GM19468 (cell line): ENCODE measurements at regions not wholly inside any gene's neighbourhood (a gene's known extent, or its start where the extent isn't known, plus 50 kb on each side); places are given as distances from the start of the nearest gene placed in this dataset.
"Not testable (repeated sequence)": the region's sequence is repeated elsewhere in the genome, so short reads cannot be mapped to it uniquely, and the experiment has no call there.

Experiments
- ATAC-seq: cut with Tn5 transposase; IDR thresholded peaks from one replicate; pipeline ENCODE4 v1.9.1; 2021; ENCODE audit warnings: mild to moderate bottlenecking, moderate library complexity, moderate number of reproducible peaks; ENCODE audit not compliant: unreplicated experiment; ENCODE audit errors: extremely low read depth

GRCh38 chr10:109735776-109736175 is 187.5 kb downstream of the XPNPEP1 start:
- no peak for ATAC-seq

DNA sequence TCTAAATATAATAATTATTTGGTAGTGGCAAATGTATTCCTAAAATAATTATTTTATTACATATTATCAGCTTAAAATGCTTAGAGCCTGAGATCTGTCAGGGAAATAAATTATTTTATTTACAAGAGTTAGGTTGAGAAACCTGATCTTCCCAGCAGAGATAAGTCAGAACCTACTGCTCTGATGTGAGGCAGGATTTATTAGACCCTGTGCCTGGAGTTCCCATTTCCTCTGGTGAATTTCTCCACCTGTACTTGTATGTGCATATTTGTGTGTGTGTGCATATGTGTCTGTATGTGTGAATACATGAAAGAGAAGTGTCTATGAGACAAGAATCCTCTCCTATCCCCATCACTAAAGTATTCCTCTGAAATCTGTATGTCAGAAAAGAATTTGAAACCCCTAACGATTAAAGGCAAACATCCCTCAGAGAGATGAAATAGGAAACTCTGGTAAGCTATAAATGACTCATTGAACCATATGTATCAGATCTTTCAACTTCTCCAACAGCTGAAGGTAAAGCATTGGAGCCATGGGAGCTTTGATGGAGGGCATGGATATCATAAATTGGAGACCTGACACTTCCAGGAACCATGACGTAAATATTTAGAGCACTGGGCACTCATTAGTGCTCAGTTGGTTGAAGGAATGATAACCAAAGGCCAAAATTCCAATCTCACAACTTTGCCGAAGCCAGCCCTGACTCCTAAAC is 190.9 kb downstream of the XPNPEP1 start:
- ATAC-seq: no peak

- not testable (repeated sequence) for ATAC-seq
Observed at GRCh38 chr10:109729895-109730294, 193.4 kb downstream of the XPNPEP1 start.

- no peak for ATAC-seq
Observed at GRCh38 chr10:109727436-109727835, 195.9 kb downstream of the XPNPEP1 start.

GRCh38 chr10:109726473-109726872 is 196.8 kb downstream of the XPNPEP1 start:
- no peak for ATAC-seq

GRCh38 chr10:109723305-109723704 is 200.0 kb downstream of the XPNPEP1 start:
- ATAC-seq: no peak

DNA sequence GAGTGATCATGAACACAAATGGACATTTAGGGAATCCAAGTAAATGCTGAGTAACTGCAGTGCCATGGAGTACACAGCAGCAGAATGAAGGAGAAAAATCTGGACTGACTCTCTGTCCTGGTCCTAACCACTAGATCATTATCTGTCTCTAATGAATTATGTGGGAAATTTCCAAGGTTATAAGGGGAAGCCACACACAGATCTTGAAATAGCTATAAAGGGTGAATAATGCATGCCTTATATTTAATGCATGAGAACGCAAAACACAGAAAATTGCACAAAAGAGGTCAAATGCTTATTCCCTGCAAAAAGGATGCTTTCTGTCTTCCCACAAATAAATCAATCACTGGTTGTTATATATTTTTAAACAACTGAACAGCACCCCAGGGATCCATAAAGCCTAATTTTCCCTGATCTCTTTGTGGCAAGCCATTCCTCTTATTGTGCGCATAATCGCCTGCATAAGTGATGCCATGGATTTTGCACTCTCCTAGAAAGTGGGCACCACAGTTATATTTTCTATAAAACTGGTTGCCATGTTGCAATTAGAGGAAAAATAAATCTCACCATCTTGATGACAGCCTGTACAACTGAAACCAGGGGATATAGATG is 201.8 kb downstream of the XPNPEP1 start:
- no peak for ATAC-seq

GRCh38 chr10:109706026-109706560 is 217.2 kb downstream of the XPNPEP1 start:
- no peak for ATAC-seq

DNA sequence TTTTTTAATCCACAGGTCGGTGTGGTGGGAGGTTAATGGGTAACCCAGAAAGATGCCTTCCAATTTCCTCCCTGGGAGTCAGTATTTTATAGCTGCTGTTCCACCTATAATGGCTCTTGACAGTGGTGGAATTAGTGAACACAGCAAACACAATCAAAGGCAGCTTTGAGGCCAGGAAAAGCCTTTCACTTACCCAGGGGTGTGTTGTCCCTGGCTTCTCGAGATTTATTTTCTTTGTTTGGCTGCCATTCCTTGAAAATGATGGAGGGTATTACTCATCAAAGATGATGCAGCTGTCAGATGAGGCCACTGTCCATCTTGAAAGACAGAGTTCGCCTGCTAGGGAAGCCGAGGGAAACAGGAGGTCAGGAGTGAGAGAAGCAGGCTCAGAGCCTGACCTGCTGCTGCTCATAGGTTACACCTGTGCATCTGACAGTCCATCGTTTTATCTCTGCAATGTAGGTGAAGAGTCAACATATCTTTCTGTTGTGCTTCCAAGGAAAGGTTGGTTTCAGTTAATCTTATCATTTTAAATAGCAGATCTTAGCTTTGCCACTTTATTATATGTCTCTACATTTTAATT is 221.6 kb downstream of the XPNPEP1 start:
- ATAC-seq: no peak

DNA sequence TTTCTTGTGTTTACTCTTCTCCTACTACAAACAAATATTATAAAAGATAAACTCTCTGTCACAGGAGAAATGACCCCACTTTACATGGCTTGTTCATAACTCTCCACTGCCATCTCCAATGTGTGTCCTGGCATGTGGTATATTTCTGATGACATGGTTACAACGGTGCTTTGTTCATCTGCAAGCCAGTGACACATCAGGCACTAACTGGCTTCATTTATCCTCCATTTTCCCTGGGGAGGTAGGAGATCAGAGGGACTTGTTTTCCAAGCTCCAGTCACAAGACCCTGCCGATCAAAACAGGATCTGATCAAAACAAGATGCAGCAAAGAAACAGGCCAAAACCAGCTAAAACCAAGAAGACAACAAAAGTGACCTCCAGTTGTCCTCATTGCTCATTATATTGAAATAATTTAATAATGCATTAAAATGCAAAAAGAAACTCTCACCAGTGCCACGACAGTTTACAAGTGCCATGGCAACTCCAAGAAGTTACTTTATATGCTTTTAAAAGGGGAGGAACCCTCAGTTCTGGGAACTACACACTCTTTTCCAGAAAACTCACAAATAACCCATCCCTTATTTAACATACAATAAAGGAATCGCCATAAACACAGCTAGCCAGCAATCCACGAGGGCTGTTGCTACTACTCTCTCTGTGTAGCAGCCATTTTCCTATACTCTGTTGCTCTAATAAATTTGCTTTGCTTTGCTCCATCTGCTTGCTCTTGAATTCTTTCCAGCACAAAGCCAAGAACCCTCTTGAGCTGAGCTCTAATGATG is 224.2 kb downstream of the XPNPEP1 start:
- ATAC-seq: no peak

DNA sequence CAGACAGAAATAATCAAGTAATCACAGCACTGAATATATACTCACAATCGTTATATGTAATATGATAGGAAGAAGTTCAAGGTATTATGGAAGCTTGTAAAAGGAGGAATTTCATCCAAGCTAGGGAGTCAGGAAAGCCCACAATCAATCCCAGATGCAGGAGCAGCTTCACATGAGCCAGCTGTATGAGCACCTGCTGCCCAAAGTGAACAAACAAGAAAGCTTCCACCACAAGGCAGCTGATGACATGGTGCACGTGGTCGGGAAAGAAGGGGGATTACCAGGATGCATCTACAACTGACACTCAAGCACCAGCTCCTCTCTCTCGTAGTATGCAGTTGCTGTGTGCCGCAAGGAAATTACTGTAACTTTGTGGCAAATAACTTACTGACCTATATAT is 225.2 kb downstream of the XPNPEP1 start:
- no peak for ATAC-seq

DNA sequence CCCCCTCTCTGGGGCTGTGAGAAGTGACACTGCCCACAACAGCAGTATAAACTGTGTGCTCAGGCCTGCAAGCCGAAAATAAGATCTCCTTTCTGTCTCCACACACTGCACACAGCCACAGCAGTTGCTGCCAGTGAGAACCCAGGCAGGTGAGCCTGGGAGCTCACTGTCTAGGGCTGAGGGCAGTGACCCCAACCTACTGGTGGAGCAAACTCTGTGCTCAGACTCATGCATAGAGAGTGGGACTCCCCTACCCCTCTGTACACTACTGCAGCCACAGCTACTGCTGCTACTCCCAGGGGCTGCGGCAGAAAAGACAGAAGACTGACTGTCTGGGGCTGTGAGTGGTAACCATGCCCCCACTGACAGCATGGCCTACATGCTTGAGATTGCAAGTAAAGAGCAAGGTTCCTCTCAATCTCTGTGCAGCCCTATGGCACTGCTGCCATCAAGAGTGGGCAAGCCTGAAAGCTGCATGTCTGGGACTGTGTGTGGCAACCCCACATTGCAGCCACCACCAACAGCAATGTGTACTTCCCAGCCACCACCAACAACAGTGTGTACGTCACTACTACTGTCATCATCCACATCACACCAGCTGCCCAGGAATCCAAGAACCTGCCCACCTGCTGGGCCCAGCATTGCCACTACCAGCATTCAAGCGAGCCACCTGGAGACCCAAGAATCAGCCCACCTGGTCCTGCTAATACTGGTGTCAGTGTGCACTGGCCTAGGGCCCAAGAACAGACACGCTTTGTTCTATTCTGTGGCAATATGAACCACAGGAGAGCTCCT is 226.1 kb downstream of the XPNPEP1 start:
- no peak for ATAC-seq

- ATAC-seq: no peak
Observed at GRCh38 chr10:109696462-109696861, 226.8 kb downstream of the XPNPEP1 start.

DNA sequence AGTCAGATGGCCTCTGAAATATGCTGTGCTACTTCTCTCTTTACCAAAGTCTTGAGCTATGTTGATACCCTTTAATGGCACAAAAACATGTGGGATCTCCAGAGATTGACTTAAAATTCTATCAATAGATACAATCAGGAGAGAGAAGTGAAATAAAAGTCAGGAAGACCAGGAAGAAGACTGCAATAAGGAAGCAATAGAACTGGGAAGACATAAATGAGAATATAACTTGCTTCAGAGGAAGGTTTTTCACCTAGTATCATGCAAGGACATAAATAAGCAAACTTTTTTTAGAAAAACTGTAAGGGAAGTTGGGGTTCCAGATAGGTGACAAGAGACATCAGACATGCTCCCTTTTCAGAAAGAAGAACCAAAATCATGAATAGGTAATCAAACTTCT is 227.3 kb downstream of the XPNPEP1 start:
- ATAC-seq: no peak

DNA sequence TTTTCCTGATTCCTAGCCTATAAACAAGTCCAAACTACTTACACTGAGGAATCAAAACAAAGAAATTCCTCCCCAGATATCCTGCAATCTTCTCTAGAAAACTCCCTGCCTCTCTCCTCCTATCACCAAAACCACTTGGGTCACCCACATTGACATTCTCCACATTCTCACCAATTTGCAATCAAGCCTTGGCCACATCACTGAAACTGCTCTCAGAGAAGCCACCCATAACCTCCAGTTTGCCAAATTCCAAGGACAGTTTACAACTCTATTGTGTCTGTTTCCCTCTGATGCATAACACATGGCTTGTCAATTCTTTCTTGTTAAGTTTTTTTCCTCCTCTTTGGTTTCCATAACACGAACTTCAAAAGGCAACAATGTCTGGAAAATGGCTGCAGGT is 233.5 kb downstream of the XPNPEP1 start:
- ATAC-seq: no peak

GRCh38 chr10:109679478-109679877 is 243.8 kb downstream of the XPNPEP1 start:
- no peak for ATAC-seq

DNA sequence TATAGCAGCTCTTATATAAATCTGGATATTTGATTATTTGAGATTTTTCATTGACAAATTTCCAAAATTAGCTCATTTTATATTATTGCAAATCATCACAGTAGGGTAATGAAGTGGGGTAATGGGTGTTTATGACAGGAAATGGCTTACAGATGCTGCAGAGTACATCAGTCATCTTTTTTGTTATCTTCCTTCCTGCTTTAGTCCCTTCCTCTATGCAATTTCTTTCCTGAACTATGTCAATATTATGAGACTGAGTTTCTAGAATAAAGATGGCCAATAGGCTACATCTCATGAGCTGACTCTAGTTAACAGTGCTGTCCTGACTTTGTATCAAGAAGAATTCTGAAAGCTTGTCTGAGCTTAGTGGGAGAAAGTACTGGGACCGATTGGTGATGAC is 244.5 kb downstream of the XPNPEP1 start:
- no peak for ATAC-seq

DNA sequence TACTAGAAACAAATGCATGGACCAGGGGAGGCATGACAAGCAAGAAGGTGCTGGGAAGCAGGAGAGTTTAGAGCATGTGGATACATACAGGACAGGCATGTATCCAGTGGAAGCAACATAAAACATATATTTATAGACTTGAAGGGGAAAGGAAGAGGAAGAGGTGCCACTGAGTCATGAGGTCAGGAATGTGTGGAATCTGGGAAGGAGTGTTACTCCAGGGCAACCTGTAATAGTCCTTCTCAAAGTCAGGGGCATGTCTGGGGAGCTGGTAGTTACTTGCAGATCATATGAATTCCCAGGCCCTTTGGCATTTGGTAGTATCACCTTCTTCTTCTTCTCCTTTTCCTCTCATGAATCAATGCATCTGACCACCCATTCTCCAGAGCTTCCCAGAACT is 246.6 kb downstream of the XPNPEP1 start:
- no peak for ATAC-seq

DNA sequence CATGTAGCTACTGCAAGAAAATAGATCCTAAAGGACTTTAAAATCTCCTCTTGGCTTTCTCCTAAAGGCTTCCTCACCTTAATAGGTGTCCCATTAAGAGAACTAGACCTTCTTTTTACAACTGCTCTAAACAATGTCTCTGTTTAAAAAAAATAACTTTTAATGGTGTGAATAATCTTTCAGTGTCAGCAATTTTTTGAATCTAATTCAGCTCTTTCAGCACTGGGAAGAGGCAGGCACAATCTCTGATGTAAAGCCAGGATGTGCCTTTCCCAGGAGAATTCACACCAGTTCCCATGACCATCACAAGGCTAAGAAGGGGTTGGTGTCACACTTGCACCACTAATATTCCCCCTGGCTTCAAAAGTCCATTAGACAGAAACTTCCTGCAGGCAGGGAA is 254.6 kb downstream of the XPNPEP1 start:
- no peak for ATAC-seq

- no peak for ATAC-seq
Observed at GRCh38 chr10:109668154-109668665, 255.1 kb downstream of the XPNPEP1 start.
